AG09309 (cell line): ENCODE measurements at regions not wholly inside any gene's neighbourhood (a gene's known extent, or its start where the extent isn't known, plus 50 kb on each side); places are given as distances from the start of the nearest gene placed in this dataset.

Source experiments
- DNase-seq: peaks from one replicate; pipeline ENCODE4 v3.0.0-alpha.2; 2010; ENCODE audit warnings: low read depth
- H3K4me3 ChIP-seq: 2 replicates; pipeline ENCODE4 v1.5.1; 2011; ENCODE audit warnings: mild to moderate bottlenecking, low read depth, low read length, moderate library complexity; ENCODE audit not compliant: control insufficient read depth
- CTCF ChIP-seq: IDR thresholded peaks from 2 replicates; pipeline ENCODE4 v1.5.1; 2011; ENCODE audit warnings: mild to moderate bottlenecking, low read depth, low read length, inconsistent platforms; ENCODE audit not compliant: insufficient read depth, control insufficient read depth; ENCODE audit errors: missing control alignments

GRCh38 chr3:65030847-65031463 lies 343.2 kb upstream of the ADAMTS9 start:
- no peak for DNase-seq

GRCh38 chr3:65030014-65030627 lies 342.3 kb upstream of the ADAMTS9 start:
- no peak overlapping the region for H3K4me3 ChIP-seq
- no peak for TF ChIP-seq CTCF

More at GRCh38 chr3:65030847-65031463, 343.2 kb upstream of the ADAMTS9 start:
- no peak overlapping the region for H3K4me3 ChIP-seq
- no peak for TF ChIP-seq CTCF

GRCh38 chr3:65029130-65029529 lies 341.3 kb upstream of the ADAMTS9 start:
- H3K4me3 ChIP-seq: no peak overlapping the region
- TF ChIP-seq CTCF: no peak
- DNase-seq: no peak

More at GRCh38 chr3:65030014-65030627, 342.3 kb upstream of the ADAMTS9 start:
- no peak for DNase-seq

- no peak for TF ChIP-seq CTCF
- no peak overlapping the region for H3K4me3 ChIP-seq
- DNase-seq: no peak
Measured at GRCh38 chr3:65028024-65028423, 340.2 kb upstream of the ADAMTS9 start.

GRCh38 chr3:65027335-65027734 lies 339.5 kb upstream of the ADAMTS9 start:
- DNase-seq: no peak
- no peak for TF ChIP-seq CTCF
- H3K4me3 ChIP-seq: no peak overlapping the region

- no peak for DNase-seq
- TF ChIP-seq CTCF: no peak
Measured at GRCh38 chr3:65026151-65026550, 338.4 kb upstream of the ADAMTS9 start.

More at GRCh38 chr3:65026151-65026550, 338.4 kb upstream of the ADAMTS9 start:
- H3K4me3 ChIP-seq: no peak overlapping the region
